DMS53 (cell line): ENCODE measurements at regions not wholly inside any gene's neighbourhood (a gene's known extent, or its start where the extent isn't known, plus 50 kb on each side); places are given as distances from the start of the nearest gene placed in this dataset.

Source experiments
- DNase-seq: peaks from one replicate; lab custom pipeline; 2025; lab: John Stamatoyannopoulos, UW

GRCh38 chr7:25812086-25812850 is 339.7 kb upstream of the NFE2L3 start:
- no peak for DNase-seq

- DNase-seq = no peak
Observed at GRCh38 chr7:25813381-25813780, 338.6 kb upstream of the NFE2L3 start.

GRCh38 chr7:25815711-25816110 is 336.3 kb upstream of the NFE2L3 start:
- DNase-seq = no peak

GRCh38 chr7:25820432-25821040 is 331.5 kb upstream of the NFE2L3 start:
- peak; percentile 74 for DNase-seq

GRCh38 chr7:25821225-25821624 is 330.8 kb upstream of the NFE2L3 start:
- DNase-seq = no peak

GRCh38 chr7:25822823-25823222 is 329.2 kb upstream of the NFE2L3 start:
- no peak for DNase-seq

GRCh38 chr7:25823571-25823970 is 328.4 kb upstream of the NFE2L3 start:
- DNase-seq = no peak

DNA sequence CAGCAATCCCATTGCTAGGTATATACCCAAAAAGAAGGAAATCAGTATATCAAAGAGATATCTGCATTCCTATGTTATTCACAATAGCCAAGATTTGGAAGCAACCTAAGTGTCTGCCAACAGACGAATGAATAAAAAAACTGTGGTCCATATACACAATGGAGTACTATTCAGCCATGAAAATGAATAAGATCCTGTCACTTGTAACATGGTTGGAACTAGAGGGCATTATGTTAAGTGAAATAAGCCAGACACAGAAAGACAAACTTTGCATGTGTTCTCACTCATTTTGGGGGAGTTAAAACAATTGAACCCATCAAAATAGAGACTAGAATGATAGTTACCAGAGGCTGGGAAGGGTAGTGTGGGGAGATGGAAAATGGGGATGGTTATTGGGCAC is 323.5 kb upstream of the NFE2L3 start:
- no peak for DNase-seq

DNA sequence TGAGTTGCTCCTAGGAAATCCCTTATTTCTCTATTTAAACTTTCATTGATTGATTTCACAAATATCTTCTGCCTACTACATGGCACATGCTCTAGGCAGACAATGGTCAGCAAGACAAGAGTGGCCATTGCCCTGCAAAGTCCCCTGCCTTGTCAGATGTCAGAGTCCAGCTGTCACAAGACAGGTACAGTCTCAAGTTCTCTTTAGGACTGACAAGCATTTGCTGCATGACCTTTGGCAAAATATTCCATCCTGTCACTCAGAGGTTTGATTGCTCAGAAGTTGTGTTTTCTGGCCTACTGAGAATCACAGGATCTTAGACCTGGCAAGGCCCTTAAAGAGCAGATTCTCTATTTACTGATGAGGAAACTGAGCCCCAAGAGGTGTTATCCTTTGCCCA is 322.3 kb upstream of the NFE2L3 start:
- DNase-seq = no peak

GRCh38 chr7:25830215-25830614 is 321.8 kb upstream of the NFE2L3 start:
- DNase-seq = no peak

DNA sequence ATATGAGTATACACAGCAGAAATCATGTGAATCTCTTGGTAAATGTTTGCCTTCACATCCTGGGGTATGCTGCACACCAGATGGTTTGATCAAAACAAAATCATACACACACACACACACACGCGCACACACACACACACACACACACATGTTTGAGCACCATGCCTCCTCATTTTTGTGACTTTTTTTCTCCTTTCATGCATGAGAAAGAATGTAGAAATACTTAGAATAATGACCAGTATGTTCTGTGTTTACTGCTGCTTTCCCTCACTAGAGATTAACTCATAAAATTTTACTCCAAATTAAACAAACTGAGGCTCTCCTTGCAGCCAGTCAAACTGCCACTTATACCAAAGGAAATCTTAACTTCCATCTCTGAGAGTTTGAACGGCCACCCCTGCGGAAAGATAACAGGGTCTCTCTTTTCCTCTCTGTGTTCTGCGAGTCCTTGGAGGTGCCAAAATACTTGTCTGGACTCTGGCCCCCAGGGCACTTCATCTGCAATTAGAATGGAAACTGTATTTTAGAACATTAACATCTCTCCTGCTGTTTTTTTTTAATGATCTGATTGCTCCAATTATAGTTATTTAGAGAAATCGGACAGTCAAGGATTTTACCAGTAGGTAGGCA is 320.8 kb upstream of the NFE2L3 start:
- DNase-seq = peak; percentile 29

GRCh38 chr7:25831831-25832411 is 320.1 kb upstream of the NFE2L3 start:
- no peak for DNase-seq

DNA sequence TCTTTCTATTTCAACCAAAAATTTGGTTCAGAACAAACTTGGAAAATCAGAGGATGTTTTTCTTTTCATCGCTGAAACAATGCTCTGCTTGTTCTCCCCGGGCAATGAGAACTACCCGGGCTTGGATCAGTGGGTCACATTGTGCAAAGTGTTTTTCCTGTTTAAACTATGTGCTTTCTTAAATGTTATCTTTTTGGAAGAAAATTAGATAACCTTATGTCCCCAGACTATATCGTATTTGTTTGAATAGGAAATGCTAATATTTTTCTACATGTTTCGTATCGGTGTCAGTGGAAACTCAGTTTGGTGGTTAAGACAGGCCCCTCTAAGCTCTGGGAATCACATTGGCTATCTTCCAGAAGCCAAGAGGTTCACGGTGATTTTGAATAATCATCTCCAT is 319.5 kb upstream of the NFE2L3 start:
- no peak for DNase-seq

GRCh38 chr7:25832929-25833328 is 319.1 kb upstream of the NFE2L3 start:
- no peak for DNase-seq

- no peak for DNase-seq
Observed at GRCh38 chr7:25834050-25834449, 317.9 kb upstream of the NFE2L3 start.

- no peak for DNase-seq
Observed at GRCh38 chr7:25835197-25835596, 316.8 kb upstream of the NFE2L3 start.

DNA sequence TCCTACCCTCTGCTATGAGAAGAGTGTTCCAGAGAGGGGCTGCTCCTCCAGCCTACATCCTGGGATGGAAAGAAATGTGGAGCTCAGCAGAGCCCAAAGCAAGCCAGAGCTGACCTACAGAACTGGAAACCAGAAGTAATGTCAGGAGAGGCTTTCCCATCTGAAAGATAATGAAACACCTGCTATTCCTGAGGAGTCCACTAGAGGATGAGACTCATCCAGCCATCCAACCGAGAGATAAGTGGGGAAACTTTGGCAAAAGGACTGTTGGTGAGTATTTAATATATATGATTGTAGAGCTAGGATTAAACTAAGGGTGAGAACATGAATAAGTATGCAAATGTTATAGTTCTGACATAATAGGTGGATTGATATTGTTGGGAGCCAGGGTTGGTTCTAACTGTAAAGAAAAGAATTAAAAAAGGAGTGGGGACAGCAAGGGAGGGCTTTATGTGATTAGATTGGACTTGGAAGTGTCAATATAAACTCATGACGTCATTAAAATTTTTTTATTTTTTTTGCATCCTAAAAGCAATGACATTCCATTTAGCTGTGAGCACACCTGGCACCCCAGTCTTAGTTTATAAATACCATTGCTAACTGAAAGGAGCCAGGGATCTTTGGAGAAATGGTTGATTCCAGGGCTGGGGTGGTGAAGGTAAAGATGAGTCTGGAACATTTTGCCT is 312.8 kb upstream of the NFE2L3 start:
- DNase-seq = peak; percentile 86

GRCh38 chr7:25840209-25840792 is 311.7 kb upstream of the NFE2L3 start:
- DNase-seq = no peak

DNA sequence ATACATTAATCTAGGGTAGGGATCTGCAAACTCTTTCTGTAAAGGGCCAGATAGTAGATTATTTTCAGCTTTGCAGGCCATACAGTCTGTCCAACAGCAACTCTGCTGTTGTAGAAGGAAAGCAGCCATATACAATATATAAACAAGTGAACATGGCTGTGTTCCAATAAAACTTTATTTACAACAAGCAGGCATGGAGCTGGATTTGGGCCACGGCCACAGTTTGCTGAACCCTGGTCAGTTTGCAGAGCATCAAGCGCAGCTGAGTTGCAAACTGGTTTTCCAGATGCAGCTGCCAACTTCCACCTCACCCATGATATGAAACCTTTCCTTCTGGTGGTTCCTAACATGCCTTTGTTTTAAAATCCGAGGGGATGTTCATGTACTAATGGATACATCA is 310.4 kb upstream of the NFE2L3 start:
- no peak for DNase-seq

DNA sequence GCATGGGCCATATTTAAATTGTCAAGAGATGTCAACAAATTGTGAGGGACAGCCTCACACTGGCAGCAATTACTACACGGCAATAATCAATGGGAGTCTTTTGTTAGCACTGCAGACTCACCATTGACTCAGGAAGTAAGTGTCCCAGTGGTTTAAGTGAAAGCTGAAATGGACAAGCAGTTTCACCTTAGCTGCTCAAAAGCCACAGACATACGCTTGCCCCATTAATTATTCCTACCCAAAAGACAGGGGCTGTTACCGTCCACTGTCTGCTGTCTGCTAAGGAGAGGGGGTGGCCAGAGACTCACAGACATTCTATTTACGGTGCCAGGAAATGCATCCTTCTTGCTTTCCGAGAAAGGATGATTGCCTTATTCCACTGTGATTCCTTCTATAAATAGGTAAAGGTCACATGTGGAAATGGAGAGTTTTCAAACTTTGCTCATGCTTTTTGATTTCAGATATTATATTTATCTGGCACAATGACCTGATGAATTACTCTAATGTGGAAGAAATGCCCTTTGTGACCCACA is 309.7 kb upstream of the NFE2L3 start:
- DNase-seq = no peak

- DNase-seq = peak; percentile 14
Observed at GRCh38 chr7:25843467-25843866, 308.5 kb upstream of the NFE2L3 start.
